NT2/D1 (cell line): ENCODE measurements at regions not wholly inside any gene's neighbourhood (a gene's known extent, or its start where the extent isn't known, plus 50 kb on each side); places are given as distances from the start of the nearest gene placed in this dataset.
"Not testable (repeated sequence)": the region's sequence is repeated elsewhere in the genome, so short reads cannot be mapped to it uniquely, and the experiment has no call there.

Experiments used
- DNase-seq: peaks from one replicate; pipeline ENCODE4 v3.0.0-alpha.2; 2011; ENCODE audit warnings: low read depth, low spot score
- H3K27me3 ChIP-seq: 2 replicates; pipeline ENCODE4 v1.6.0; 2011; ENCODE audit warnings: mild to moderate bottlenecking; ENCODE audit not compliant: insufficient read length, insufficient read depth
- H3K36me3 ChIP-seq: 2 replicates; pipeline ENCODE4 v1.6.1; 2011; ENCODE audit warnings: mild to moderate bottlenecking, low read length, mixed read lengths; ENCODE audit not compliant: insufficient read depth, insufficient read length
- H3K4me1 ChIP-seq: 2 replicates; pipeline ENCODE4 v1.5.1; 2011; ENCODE audit not compliant: insufficient read depth, insufficient read length
- H3K4me3 ChIP-seq: 2 replicates; pipeline ENCODE4 v1.5.1; 2011; ENCODE audit warnings: low read depth; ENCODE audit not compliant: insufficient read length
- H3K9ac ChIP-seq: 2 replicates; pipeline ENCODE4 v1.6.0; 2011; ENCODE audit warnings: low read depth; ENCODE audit not compliant: insufficient read length
- H3K9me3 ChIP-seq: 2 replicates; pipeline ENCODE4 v1.5.1; 2011; ENCODE audit warnings: mild to moderate bottlenecking, low read length; ENCODE audit not compliant: insufficient read depth
- SUZ12 ChIP-seq: IDR thresholded peaks from 2 replicates; pipeline ENCODE4 v1.6.1; 2011; ENCODE audit not compliant: insufficient read length, insufficient read depth; ENCODE audit errors: extremely low read depth
- YY1 ChIP-seq: IDR thresholded peaks from 2 replicates; pipeline ENCODE4 v1.6.1; 2011; ENCODE audit not compliant: insufficient read length, insufficient read depth
- ZNF274 ChIP-seq: IDR thresholded peaks from 2 replicates; pipeline ENCODE4 v1.6.1; 2011; ENCODE audit warnings: mild to moderate bottlenecking, low read depth, low read length

DNA sequence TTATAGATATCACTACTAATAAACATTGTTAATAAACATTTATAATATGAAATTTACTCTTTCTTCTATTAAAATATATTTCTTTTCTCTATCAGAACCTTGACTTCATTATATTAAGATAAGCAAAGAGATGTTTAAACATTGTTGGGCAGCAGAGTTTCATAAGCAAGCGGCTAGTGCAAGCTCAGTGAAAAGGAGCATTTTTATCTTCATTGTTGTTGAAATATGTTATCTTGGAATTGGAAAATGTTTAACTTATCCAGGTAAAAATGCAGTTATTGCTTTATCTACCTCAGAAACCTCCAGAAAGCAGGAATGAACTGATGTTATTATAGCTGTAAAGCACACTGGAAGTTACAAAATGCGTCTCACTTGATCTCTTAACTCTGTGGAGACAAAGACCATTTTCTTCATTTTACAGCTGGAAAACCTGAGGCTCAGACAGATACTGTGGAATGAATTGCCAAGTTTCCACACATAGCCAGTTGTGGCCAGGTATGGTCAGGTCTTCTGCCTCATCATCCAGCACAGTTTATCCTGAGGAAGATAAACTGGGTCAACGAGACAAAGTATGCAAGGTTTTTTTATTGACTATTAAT is 934.6 kb upstream of the FAM98A start:
- H3K36me3 ChIP-seq: no peaks in the 10 kb centered on the region
- no peaks in the 10 kb centered on the region; the same call in 1 of the 2 replicates for H3K9me3 ChIP-seq
- H3K27me3 ChIP-seq: no peaks in the 10 kb centered on the region
- no peak overlapping the region for H3K4me3 ChIP-seq
- no peak for DNase-seq
- H3K4me1 ChIP-seq: no peaks in the 10 kb centered on the region
- H3K9ac ChIP-seq: no peak overlapping the region
- TF ChIP-seq YY1 (no peak), ZNF274 (no peak), SUZ12 (no peak)

DNA sequence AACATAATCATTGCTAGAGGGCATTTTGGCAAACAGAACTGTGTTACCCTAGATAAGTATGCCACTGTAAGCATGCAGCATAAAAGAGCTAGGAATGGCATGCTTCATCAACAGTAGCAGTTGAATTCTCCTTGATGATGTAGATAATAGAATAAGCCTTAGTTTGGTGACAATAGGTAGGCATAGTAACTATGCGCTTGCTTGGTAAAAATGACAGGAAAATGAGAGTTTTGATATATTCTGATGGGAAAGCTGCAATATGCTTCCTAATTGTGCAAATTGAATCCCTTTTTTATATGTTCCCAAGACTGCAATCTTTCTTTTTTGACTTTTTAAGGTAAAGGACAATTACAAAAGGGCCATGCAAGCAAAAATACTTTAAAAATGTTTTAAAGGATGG is 930.9 kb upstream of the FAM98A start:
- TF ChIP-seq SUZ12: no peak
- TF ChIP-seq ZNF274: no peak
- no peak for TF ChIP-seq YY1

DNA sequence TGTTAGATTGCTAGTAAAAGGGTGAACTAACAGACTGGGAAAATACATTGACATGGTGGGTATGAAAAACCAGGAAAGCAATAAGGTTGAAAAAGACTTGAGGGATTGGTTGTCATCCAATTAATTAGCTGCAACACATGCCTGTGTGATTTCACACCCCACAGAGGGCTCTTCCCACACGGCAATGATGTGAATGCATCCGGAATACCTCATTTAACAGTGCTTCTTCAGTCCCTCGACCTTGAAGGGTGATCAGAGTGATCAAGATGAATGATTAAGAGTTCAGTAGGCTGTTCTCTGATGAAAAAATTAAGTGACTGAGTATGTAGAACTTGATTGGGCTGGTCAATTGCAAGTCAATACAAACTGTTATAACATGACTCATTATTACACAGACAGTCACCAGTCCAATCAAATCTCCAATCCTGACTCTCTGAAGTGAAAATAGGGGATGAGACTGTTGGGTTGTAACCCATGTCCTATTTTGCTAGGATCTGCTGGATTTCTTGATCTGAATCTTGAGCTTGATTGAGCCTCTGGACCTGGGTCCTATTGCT is 924.9 kb upstream of the FAM98A start:
- H3K4me1 ChIP-seq: no peaks in the 10 kb centered on the region
- no peaks in the 10 kb centered on the region for H3K27me3 ChIP-seq
- no peaks in the 10 kb centered on the region for H3K9me3 ChIP-seq
- no peak overlapping the region for H3K4me3 ChIP-seq
- TF ChIP-seq ZNF274 (no peak), YY1 (no peak), SUZ12 (no peak)
- DNase-seq: no peak
- no peaks in the 10 kb centered on the region for H3K36me3 ChIP-seq
- no peak overlapping the region for H3K9ac ChIP-seq

More for the DNA sequence above, 930.9 kb upstream of the FAM98A start:
- H3K9me3 ChIP-seq: no peaks in the 10 kb centered on the region
- no peak overlapping the region for H3K9ac ChIP-seq
- no peaks in the 10 kb centered on the region for H3K36me3 ChIP-seq
- H3K4me1 ChIP-seq: no peaks in the 10 kb centered on the region
- H3K4me3 ChIP-seq: no peak overlapping the region
- no peak for DNase-seq
- H3K27me3 ChIP-seq: no peaks in the 10 kb centered on the region

DNA sequence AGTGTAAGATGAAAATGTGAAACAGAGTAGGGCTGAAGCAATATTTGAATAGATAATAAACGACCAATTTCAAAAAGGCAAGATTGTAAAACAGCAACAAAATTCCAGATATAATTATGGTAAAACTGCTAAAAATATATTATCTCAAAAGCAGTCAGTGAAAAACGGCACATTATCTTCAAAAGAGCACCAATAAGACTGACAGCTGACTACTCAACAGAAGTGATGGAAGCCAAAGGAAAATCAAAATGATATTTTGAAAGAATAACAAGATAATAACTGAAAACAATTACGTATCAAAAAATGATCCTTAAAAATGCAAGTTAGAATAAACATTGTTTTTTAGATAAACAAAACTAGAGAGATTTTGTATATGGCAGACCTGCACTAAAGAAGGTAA is 920.6 kb upstream of the FAM98A start:
- no peaks in the 10 kb centered on the region for H3K27me3 ChIP-seq

DNA sequence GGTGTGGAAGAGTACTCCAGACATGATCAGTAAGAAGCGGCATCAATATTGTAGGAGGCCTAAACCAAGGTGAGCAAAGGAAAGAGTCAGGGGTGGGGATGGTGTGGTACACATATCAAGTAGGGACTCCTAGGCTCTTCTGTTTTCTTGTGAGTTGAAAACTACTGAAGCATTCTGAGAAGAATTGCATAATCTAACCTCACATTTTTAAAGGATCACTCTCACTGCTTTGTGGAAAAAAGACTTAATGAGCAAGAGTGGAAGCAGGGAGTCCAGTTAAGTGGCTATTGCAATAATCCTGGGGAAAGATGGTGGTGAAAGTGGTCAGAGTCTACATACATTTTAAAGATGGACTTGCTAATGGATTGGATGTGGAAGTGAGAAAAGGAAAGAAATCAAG is 899.5 kb upstream of the FAM98A start:
- TF ChIP-seq ZNF274 (no peak), YY1 (no peak), SUZ12 (no peak)
- Histone ChIP-seq H3K4me3 (no peak overlapping the region), H3K9me3 (no peaks in the 10 kb centered on the region), H3K27me3 (no peaks in the 10 kb centered on the region), H3K9ac (no peak overlapping the region), H3K36me3 (no peaks in the 10 kb centered on the region), H3K4me1 (no peaks in the 10 kb centered on the region)
- no peak for DNase-seq

More for the DNA sequence above, 920.6 kb upstream of the FAM98A start:
- no peak overlapping the region for H3K9ac ChIP-seq
- TF ChIP-seq YY1 (no peak), ZNF274 (no peak), SUZ12 (no peak)
- H3K9me3 ChIP-seq: no peaks in the 10 kb centered on the region
- no peaks in the 10 kb centered on the region for H3K36me3 ChIP-seq
- no peak for DNase-seq
- H3K4me1 ChIP-seq: no peaks in the 10 kb centered on the region
- no peak overlapping the region for H3K4me3 ChIP-seq

DNA sequence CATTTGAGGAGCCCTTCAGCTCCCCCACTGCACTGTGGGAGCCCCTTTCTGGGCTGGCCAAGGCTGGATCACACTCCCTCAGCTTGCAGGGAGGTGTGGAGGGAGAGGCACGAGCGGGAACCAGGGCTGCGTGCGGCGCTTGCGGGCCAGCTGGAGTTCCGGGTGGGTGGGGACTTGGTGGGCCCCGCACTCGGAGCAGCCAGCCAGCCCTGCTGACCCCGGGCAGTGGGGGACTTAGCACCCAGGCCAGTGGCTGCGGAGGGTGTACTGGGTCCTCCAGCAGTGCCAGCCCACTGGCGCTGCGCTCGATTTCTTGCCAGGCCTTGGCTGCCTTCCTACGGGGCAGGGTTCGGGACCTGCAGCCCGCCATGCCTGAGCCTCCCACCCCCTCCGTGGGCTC is 895.1 kb upstream of the FAM98A start:
- not testable (repeated sequence) for H3K27me3 ChIP-seq, H3K36me3 ChIP-seq, H3K9me3 ChIP-seq, H3K4me3 ChIP-seq, DNase-seq, H3K9ac ChIP-seq, H3K4me1 ChIP-seq

DNA sequence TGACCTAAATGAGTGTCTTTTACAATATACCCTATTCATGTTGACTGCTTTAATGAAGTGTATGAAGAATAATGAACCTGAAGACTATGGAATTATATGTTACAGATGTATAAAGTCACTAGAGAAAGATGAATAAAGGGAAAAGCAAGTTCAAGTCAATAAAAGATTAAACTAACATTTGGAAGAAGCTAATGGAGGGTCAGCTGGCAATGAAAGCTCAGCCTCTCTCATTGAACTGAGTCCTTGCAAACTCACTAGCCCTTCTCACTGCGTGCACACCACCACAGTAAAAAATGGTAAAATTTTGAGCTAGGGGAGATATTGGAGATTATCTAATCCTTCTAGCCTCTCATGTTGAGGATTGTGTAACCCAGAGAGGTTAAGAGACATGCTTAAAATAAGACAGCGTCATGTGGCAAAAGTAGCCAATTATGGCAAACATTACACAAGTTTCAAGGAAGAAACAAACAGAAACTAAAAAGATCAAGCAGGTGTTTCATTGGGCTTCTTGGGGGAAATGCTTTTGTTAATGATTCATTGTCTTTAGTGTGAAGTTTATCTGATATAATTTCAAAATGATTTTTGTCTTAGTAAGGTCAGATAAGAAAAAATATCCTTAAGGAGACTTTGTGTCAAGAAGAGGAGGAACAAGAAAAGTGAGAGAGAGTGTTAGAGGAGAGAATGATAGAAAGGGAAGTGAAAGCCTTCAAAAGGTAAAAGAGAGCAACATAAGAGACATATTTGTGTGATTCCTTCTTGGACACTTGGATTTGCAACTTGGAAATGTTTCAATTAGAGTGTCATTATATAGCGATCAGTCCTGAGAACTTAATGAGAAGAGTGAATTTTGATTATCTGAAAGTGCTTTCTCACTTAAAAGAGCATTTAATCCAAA is 893.7 kb upstream of the FAM98A start:
- Histone ChIP-seq H3K9ac (no peak overlapping the region), H3K36me3 (no peaks in the 10 kb centered on the region), H3K27me3 (no peaks in the 10 kb centered on the region), H3K4me3 (no peak overlapping the region), H3K9me3 (no peaks in the 10 kb centered on the region), H3K4me1 (no peaks in the 10 kb centered on the region)
- TF ChIP-seq ZNF274: no peak
- TF ChIP-seq SUZ12: no peak
- TF ChIP-seq YY1: no peak
- DNase-seq: no peak
